ENCODE measurements at regions not wholly inside any gene's neighbourhood (a gene's known extent, or its start where the extent isn't known, plus 50 kb on each side); places are given as distances from the start of the nearest gene placed in this dataset.

DNA sequence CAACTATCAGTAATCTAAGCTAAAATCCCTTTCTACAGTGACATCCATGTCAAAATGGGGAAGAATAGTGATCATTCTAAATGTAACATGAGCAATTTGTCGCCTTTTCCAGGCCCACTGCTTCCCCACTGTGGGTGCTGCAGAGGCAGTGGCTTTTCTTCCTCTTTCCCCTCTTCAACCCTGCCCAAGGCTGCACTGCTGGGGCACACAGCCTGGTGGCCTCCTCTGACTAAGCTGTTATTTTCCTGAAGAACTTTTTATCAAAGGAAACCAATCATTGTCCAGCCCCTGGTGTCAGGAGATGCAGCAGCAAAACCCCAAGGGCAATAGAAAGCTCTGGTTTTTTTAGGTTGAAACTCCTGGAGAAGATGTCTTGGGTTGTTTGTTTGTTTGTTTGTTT, 117.6 kb upstream of the KLF7 start:
- TF ChIP-seq CEBPB (IDR thresholded peaks at IDR 0.05) (no peak), TCF12 (IDR thresholded peaks at IDR 0.05; ENCODE audit: low read depth) (no peak), TEAD4 (IDR thresholded peaks at IDR 0.05) (no peak), ZBTB7A (IDR thresholded peaks at IDR 0.05; ENCODE audit: low read depth) (no peak)
- TF ChIP-seq, protein P1, sequence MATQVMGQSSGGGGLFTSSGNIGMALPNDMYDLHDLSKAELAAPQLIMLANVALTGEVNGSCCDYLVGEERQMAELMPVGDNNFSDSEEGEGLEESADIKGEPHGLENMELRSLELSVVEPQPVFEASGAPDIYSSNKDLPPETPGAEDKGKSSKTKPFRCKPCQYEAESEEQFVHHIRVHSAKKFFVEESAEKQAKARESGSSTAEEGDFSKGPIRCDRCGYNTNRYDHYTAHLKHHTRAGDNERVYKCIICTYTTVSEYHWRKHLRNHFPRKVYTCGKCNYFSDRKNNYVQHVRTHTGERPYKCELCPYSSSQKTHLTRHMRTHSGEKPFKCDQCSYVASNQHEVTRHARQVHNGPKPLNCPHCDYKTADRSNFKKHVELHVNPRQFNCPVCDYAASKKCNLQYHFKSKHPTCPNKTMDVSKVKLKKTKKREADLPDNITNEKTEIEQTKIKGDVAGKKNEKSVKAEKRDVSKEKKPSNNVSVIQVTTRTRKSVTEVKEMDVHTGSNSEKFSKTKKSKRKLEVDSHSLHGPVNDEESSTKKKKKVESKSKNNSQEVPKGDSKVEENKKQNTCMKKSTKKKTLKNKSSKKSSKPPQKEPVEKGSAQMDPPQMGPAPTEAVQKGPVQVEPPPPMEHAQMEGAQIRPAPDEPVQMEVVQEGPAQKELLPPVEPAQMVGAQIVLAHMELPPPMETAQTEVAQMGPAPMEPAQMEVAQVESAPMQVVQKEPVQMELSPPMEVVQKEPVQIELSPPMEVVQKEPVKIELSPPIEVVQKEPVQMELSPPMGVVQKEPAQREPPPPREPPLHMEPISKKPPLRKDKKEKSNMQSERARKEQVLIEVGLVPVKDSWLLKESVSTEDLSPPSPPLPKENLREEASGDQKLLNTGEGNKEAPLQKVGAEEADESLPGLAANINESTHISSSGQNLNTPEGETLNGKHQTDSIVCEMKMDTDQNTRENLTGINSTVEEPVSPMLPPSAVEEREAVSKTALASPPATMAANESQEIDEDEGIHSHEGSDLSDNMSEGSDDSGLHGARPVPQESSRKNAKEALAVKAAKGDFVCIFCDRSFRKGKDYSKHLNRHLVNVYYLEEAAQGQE (IDR thresholded peaks at IDR 0.05; ENCODE audit: low read depth): no peak

All from Ishikawa (cell line).